DMS114 treated with DMSO at 0.1 percent for 48 hours (cell line): ENCODE measurements at regions not wholly inside any gene's neighbourhood (a gene's known extent, or its start where the extent isn't known, plus 50 kb on each side); places are given as distances from the start of the nearest gene placed in this dataset.

Source experiments
- DNase-seq: peaks from one replicate; lab custom pipeline; 2025; ENCODE audit not compliant: unreplicated experiment; lab: John Stamatoyannopoulos, UW

DNA sequence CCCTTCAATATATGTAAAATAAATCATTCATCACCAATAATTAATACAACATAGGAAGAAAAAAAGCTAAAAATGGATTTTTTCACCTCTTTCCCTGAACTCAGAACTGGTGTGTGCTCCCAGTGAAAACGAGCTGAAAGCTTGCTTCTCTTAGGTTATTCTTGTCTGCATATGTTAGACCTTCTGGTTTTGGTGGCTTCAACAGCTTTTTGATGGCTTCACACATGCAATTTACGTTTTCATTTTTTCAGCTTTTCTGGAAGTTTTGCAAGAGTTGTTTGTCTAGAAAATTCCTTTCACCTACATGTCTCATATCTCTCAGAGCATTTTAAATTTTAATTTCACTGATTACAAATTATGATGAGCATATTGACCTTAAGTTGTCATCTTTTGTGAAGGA lies 86.9 kb upstream of the PTCHD4 start:
- DNase-seq: no peak

DNA sequence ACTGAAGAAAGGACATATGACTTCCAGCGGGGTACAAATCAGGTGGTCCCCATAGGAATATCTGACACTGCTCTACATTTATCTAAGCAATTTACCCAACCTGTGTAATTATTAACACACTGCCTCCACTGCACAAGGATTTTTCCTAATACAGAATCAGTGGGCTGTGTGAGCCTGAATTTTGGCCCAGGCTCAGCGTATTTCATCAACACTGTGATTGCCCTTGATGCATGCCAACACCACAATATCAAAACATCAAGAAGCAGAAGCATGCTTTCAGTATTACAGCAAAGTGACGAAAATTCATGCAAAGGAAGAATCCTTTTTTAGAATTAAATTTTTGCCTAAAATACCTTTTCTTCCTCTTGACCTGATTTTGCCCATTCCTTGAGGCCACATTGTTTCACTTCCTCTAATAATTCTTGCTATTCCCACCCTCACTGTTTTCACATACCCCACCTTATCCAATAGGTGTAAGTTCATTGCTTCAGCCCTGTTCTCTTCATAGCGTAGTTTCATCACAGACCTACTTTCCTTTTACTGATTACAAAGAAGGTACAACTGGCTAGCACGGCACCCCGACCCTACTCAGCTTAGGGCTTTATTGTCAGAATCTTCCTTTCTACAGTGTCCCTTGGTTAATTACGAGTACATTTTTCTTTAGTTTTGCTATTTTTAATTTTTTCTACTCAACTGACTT lies 83.7 kb upstream of the PTCHD4 start:
- no peak for DNase-seq

DNA sequence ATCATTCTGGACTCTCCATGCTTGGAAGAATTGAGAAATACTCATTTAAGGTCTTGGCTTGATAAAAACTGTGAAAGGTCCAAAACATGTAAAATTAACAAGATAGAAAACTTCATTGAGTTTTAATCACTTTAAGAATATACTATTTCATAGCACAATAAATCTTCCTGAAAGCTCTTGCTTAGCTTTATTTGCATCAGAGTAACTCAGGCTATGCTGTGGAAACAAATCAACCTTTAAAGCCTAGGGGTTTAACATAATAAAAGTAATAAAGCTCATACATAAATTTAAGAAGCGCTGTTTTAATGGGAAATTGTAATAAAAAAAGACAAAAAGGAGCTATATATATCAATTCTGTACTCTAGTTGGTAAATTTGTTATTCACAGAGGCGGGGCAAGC lies 77.2 kb upstream of the PTCHD4 start:
- DNase-seq: no peak

DNA sequence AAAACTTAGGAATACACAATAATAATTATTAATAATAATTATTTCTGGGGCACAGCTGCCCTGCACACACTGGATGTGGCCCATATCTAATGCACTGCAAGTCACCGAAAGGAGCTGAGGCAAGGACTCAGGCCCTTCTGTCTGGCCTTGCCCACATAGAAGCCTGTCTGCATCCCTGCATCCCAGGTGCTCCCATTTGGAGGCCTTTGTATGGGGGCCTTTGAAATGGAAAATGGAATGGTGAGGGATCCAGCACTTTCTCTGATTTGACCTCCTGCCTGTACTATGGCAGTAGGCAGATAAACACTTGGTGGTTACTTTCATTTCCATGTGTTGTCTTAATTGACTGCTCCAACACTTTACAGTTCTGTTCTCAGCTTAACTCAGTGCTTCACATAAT lies 75.7 kb upstream of the PTCHD4 start:
- DNase-seq: no peak

- DNase-seq: no peak
Measured at GRCh38 chr6:48184648-48185047, 73.7 kb upstream of the PTCHD4 start.

GRCh38 chr6:48183811-48184605 lies 73.0 kb upstream of the PTCHD4 start:
- no peak for DNase-seq

DNA sequence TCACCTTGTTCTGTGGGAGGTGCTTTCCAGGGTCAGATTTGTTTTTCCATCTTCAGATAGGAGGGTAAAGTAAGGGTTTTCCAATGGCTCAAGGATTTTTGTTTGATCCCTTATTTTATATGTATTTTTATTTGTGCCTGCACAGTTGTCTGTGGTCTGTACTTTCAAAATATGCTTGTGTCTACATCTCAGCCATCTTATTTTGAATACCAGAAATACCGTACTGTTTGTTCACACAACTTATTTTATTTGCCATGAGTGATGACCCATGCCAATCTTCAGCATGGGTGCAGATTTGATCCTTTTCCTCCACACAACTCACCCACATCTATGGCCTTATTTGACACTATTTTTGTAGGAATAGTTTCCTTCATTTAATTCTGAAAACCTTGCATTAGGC lies 72.2 kb upstream of the PTCHD4 start:
- no peak for DNase-seq

GRCh38 chr6:48178700-48179099 lies 67.7 kb upstream of the PTCHD4 start:
- no peak for DNase-seq

DNA sequence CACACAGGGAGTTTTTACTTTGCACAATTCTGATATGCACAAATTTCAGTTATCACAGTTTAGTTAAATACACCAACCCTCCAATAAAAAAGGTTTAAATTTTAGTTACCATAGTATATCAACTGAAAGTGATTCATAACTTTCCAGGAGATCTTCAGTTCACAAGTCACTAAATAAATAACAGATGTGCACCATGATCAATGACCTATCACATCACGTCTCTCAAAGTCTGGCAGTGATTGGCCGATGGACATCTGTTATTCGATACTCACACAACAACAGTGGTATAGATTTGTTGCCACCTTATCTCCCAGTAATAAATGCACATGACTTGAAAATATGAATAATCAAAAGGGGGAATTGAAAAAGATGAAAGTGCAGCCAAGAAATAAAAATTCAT lies 66.8 kb upstream of the PTCHD4 start:
- DNase-seq: no peak

DNA sequence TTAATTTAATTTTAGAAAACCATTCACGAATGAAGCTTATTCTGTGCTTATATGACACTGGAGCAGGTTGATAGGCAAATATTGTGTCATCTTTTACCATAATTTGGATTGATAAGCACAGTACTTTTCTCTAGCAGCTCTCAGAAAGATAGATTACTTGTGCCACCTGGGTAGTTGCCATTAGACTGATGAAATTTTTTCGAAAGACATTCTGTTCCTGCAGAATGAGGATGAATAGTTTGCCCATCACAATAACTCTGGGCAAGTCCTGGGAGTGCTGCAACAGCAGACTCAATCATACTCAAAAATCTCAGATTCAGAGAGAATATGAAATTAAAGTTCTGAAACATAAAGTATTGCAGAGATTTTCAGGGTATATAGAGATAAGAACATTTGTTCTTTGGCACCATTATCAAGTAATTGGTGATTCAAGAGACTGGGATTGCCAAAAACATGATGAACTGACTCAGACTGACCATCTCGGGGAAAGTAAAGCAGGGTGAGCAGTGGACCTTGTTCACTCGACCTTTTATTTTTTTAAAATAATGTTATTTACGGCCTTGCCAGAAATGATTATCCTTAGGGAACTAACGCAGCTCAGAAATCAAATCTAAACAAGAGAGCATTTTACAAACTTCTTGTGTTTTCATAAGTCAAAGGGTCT lies 65.8 kb upstream of the PTCHD4 start:
- DNase-seq: no peak

DNA sequence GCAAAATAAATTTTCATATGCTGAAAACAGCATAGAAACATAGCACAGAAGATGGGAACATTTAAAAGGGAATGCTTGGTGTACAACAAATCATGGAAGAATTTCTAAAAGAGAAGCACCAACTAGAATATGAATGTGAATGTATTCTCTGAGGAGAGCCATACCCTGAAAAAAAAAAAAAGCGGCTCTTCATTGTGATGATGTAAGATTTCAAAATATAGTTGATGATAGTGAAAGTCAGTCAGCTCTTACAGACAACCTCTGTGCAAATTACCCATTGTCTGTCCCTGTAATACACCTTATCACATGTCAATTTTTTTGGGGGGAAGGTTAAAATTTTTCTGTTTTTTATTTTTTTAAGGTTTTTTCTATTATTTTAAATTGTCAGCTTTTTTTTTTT lies 58.6 kb upstream of the PTCHD4 start:
- no peak for DNase-seq
